SK-N-SH treated with all-trans-retinoic acid at 6 μM for 48 hours (cell line): ENCODE measurements at regions not wholly inside any gene's neighbourhood (a gene's known extent, or its start where the extent isn't known, plus 50 kb on each side); places are given as distances from the start of the nearest gene placed in this dataset.

Experiments
- ARNTL ChIP-seq: fragments of 450-650 bp; formaldehyde crosslinking; IDR thresholded peaks from 2 replicates; pipeline ENCODE4 v1.5.0; 2020; ENCODE audit warnings: low read depth, mild to moderate bottlenecking, moderate library complexity, borderline replicate concordance
- GLIS3 ChIP-seq: fragments of 250-450 bp; sonication (Bioruptor Pico); IDR thresholded peaks from 2 replicates; pipeline ENCODE4 v1.5.0; 2020; ENCODE audit warnings: mild to moderate bottlenecking, moderate library complexity
- POU6F1 ChIP-seq: fragments of 250-450 bp; sonication (Bioruptor Pico); IDR thresholded peaks from 2 replicates; pipeline ENCODE4 v1.8.0; 2021; ENCODE audit warnings: low read depth, mild to moderate bottlenecking, moderate library complexity, borderline replicate concordance
- TCF4 ChIP-seq: fragments of 250-450 bp; sonication (Bioruptor Pico); IDR thresholded peaks from 2 replicates; pipeline ENCODE4 v1.8.0; 2021; ENCODE audit warnings: mild to moderate bottlenecking, moderate library complexity, borderline replicate concordance
- TSHZ2 ChIP-seq: fragments of 250-450 bp; sonication (Bioruptor Pico); IDR thresholded peaks from 2 replicates; pipeline ENCODE4 v1.5.0; 2020; ENCODE audit warnings: mild to moderate bottlenecking, moderate library complexity
- ZFP30 ChIP-seq: fragments of 450-650 bp; formaldehyde crosslinking; IDR thresholded peaks from 2 replicates; pipeline ENCODE4 v1.5.0; 2022; ENCODE audit warnings: mild to moderate bottlenecking, moderate library complexity
- ZNF565 ChIP-seq: fragments of 450-650 bp; formaldehyde crosslinking; conservative IDR thresholded peaks from 2 replicates; pipeline ENCODE4 v1.5.0; 2020; ENCODE audit warnings: low read depth, mild to moderate bottlenecking, moderate library complexity
- TF ChIP-seq, protein P1 (sequence below): fragments of 250-450 bp; sonication (Bioruptor Pico); IDR thresholded peaks from 2 replicates; pipeline ENCODE4 v1.8.0; 2020; ENCODE audit warnings: mild to moderate bottlenecking, moderate library complexity, borderline replicate concordance

DNA sequence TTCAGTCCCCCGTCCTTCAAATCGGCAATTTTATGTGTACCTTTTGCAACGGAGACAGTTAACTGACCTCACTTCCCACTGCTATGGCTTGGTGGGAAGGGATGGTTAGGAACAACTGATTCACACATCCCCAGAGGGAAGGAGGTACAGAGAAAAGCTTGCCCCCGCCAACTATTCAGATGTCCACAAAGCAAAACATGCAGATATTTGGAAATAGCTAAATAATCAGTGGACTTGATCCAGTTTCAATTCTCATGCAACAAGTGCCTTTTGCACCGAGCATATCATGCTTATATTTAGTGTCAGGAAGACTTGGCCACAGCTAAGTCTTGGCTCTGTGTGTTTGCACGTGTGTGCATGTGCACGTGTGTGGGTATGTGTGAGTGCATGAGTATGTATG, 144.6 kb downstream of the SNX19 start:
- TF ChIP-seq GLIS3 (no peak), TCF4 (CRISPR knock-in tag) (no peak), TSHZ2 (CRISPR knock-in tag) (no peak), POU6F1 (no peak), ZFP30 (CRISPR knock-in tag) (no peak), ZNF565 (CRISPR knock-in tag) (no peak), ARNTL (no peak)
- TF ChIP-seq, protein P1, sequence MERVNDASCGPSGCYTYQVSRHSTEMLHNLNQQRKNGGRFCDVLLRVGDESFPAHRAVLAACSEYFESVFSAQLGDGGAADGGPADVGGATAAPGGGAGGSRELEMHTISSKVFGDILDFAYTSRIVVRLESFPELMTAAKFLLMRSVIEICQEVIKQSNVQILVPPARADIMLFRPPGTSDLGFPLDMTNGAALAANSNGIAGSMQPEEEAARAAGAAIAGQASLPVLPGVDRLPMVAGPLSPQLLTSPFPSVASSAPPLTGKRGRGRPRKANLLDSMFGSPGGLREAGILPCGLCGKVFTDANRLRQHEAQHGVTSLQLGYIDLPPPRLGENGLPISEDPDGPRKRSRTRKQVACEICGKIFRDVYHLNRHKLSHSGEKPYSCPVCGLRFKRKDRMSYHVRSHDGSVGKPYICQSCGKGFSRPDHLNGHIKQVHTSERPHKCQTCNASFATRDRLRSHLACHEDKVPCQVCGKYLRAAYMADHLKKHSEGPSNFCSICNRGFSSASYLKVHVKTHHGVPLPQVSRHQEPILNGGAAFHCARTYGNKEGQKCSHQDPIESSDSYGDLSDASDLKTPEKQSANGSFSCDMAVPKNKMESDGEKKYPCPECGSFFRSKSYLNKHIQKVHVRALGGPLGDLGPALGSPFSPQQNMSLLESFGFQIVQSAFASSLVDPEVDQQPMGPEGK (CRISPR knock-in tag), result no peak
